ENCODE measurements at regions not wholly inside any gene's neighbourhood (a gene's known extent, or its start where the extent isn't known, plus 50 kb on each side); places are given as distances from the start of the nearest gene placed in this dataset.

- DNase-seq, result no peak
These were observed 127.1 kb downstream of the SLC30A10 start for GRCh38 chr1:219801156-219801820.

- DNase-seq, result no peak
These were observed 129.9 kb downstream of the SLC30A10 start for GRCh38 chr1:219798283-219799030.

- DNase-seq, result no peak
These were observed 130.7 kb downstream of the SLC30A10 start for GRCh38 chr1:219797683-219798082.

- DNase-seq, result no peak
These were observed 131.3 kb downstream of the SLC30A10 start for GRCh38 chr1:219797009-219797408.

- no peak for DNase-seq
These were observed 132.9 kb downstream of the SLC30A10 start for GRCh38 chr1:219795363-219795917.

GRCh38 chr1:219794085-219794743 lies 134.1 kb downstream of the SLC30A10 start:
- no peak for DNase-seq

- no peak for DNase-seq
These were observed 135.9 kb downstream of the SLC30A10 start for GRCh38 chr1:219792337-219793021.

GRCh38 chr1:219791766-219792165 lies 136.6 kb downstream of the SLC30A10 start:
- no peak for DNase-seq

GRCh38 chr1:219790834-219791615 lies 137.3 kb downstream of the SLC30A10 start:
- DNase-seq, result no peak

- no peak for DNase-seq
These were observed 139.7 kb downstream of the SLC30A10 start for GRCh38 chr1:219788700-219789099.

GRCh38 chr1:219788091-219788490 lies 140.3 kb downstream of the SLC30A10 start:
- no peak for DNase-seq

- DNase-seq, result no peak
These were observed 143.5 kb downstream of the SLC30A10 start for GRCh38 chr1:219784660-219785381.

- no peak for DNase-seq
These were observed 144.6 kb downstream of the SLC30A10 start for GRCh38 chr1:219783605-219784235.

GRCh38 chr1:219782929-219783328 lies 145.4 kb downstream of the SLC30A10 start:
- no peak for DNase-seq

GRCh38 chr1:219782311-219782710 lies 146.0 kb downstream of the SLC30A10 start:
- DNase-seq, result no peak

GRCh38 chr1:219781491-219781890 lies 146.9 kb downstream of the SLC30A10 start:
- DNase-seq, result no peak

GRCh38 chr1:219778793-219779369 lies 149.5 kb downstream of the SLC30A10 start:
- no peak for DNase-seq

- no peak for DNase-seq
These were observed 150.2 kb downstream of the SLC30A10 start for GRCh38 chr1:219778110-219778509.

- DNase-seq, result no peak
These were observed 154.0 kb downstream of the SLC30A10 start for GRCh38 chr1:219774386-219774785.

GRCh38 chr1:219773775-219774174 lies 154.6 kb downstream of the SLC30A10 start:
- DNase-seq, result no peak
